Esophagus squamous epithelium (tissue), 5 donors: ENCODE measurements at regions not wholly inside any gene's neighbourhood (a gene's known extent, or its start where the extent isn't known, plus 50 kb on each side); places are given as distances from the start of the nearest gene placed in this dataset.

Experiments used
- DNase-seq: peaks from one replicate; lab custom pipeline; 2025; lab: John Stamatoyannopoulos, UW
- H3K27ac ChIP-seq, 4 donors: fragments of 200-600 bp; sonication (generic); one replicate each; pipeline ENCODE4 v1.5.1; 2016 to 2019; ENCODE audit warnings: mild to moderate bottlenecking in 1 of 4
- H3K27me3 ChIP-seq, 4 donors: fragments of 200-600 bp; sonication (generic); 1 replicate in 3 of 4; 2 replicates in 1 of 4; pipeline versions ENCODE4 v1.5.1 to v1.6.0; 2017 to 2021; ENCODE audit warnings: antibody characterized with exemption in 1 of 4
- H3K36me3 ChIP-seq, 3 donors: fragments of 200-600 bp; sonication (generic); one replicate each; pipeline ENCODE4 v1.5.1; 2016 to 2019
- H3K4me1 ChIP-seq, 3 donors: fragments of 200-600 bp; sonication (generic); one replicate each; pipeline ENCODE4 v1.5.1; 2017 to 2019
- H3K4me3 ChIP-seq, 4 donors: fragments of 200-600 bp; sonication (generic); 1 replicate in 3 of 4; 2 replicates in 1 of 4; pipeline ENCODE4 v1.5.1; 2016 to 2019; ENCODE audit warnings: mild to moderate bottlenecking in 2 of 4, moderate library complexity in 1 of 4
- H3K9me3 ChIP-seq, 3 donors: fragments of 200-600 bp; sonication (generic); one replicate each; pipeline ENCODE4 v1.5.1; 2016 to 2019
- CTCF ChIP-seq, 6 experiments: fragments of 450-650 bp in 4 of 6; fragments of 200-600 bp in 2 of 6; sonication (generic) in 2 of 6; IDR thresholded peaks; one replicate each; pipeline ENCODE4 v1.5.1; 2016 to 2019; ENCODE audit warnings: antibody characterized with exemption in 6 of 6, mild to moderate bottlenecking in 4 of 6, moderate library complexity in 4 of 6
- POLR2A ChIP-seq, 4 donors: fragments of 450-650 bp; IDR thresholded peaks; one replicate each; pipeline ENCODE4 v1.6.1; 2017; ENCODE audit warnings: antibody characterized with exemption in 4 of 4, mild to moderate bottlenecking in 4 of 4, moderate library complexity in 3 of 4
- WGBS, 2 donors: methylation state at CpG; one replicate each; pipeline ENCODE4 v1.1.5; 2018; 5-methylcytosine and 5-hydroxymethylcytosine counted together
- intact Hi-C: fragments of 100-400 bp; cut with DNase I; formaldehyde crosslinking; loops from one replicate; pipeline ENCODE4 v1.15.0; 2022
- donor health status: DM: yes; HTN: yes; CAD: no.

- Histone ChIP-seq H3K36me3 (no peaks in the 10 kb centered on the region), H3K27me3 (no peaks in the 10 kb centered on the region), H3K9me3 (no peaks in the 10 kb centered on the region), H3K4me1 (peaks cover 0 to 27% (median 0%) of the 10 kb centered on the region in 3 donors), H3K27ac (no peak overlapping the region), H3K4me3 (no peak overlapping the region)
- intact Hi-C loops: no loop called here
- no peak for DNase-seq
- WGBS, 2 donors: 50 to 57% methylated on average over 1 of the region's 1 CpG
- no peak for TF ChIP-seq CTCF (IDR thresholded peaks at IDR 0.05)
- no peak for TF ChIP-seq POLR2A (IDR thresholded peaks at IDR 0.05)
Measured at GRCh38 chr4:22216278-22216677, 267.7 kb upstream of the KCNIP4 start.

- TF ChIP-seq POLR2A (IDR thresholded peaks at IDR 0.05): no peak
- no peak for TF ChIP-seq CTCF (IDR thresholded peaks at IDR 0.05)
- no peaks in the 10 kb centered on the region for H3K27me3 ChIP-seq
- H3K4me1 ChIP-seq: peaks cover 0 to 27% (median 0%) of the 10 kb centered on the region in 3 donors
- H3K36me3 ChIP-seq: no peaks in the 10 kb centered on the region
- no peaks in the 10 kb centered on the region for H3K9me3 ChIP-seq
- DNase-seq: no peak
- intact Hi-C loops: no loop called here
- H3K27ac ChIP-seq: no peak overlapping the region
- H3K4me3 ChIP-seq: no peak overlapping the region
- WGBS, 2 donors: 16 to 26% methylated on average over 1 of the region's 1 CpG
Measured at GRCh38 chr4:22215084-22215483, 266.5 kb upstream of the KCNIP4 start.

GRCh38 chr4:22203711-22204011, 255.1 kb upstream of the KCNIP4 start:
- H3K27ac ChIP-seq: no peak overlapping the region
- H3K9me3 ChIP-seq: no peaks in the 10 kb centered on the region
- no peak for DNase-seq
- intact Hi-C loops: no loop called here
- H3K4me1 ChIP-seq: no peaks in the 10 kb centered on the region
- no peaks in the 10 kb centered on the region for H3K36me3 ChIP-seq
- TF ChIP-seq CTCF (IDR thresholded peaks at IDR 0.05) (no peak), POLR2A (IDR thresholded peaks at IDR 0.05) (no peak)
- no peak overlapping the region for H3K4me3 ChIP-seq
- H3K27me3 ChIP-seq: no peaks in the 10 kb centered on the region
- 21 to 53% methylated on average over 1 of the region's 1 CpG for WGBS, 2 donors

GRCh38 chr4:22202975-22203710, 254.6 kb upstream of the KCNIP4 start:
- Histone ChIP-seq H3K4me1 (no peaks in the 10 kb centered on the region), H3K9me3 (no peaks in the 10 kb centered on the region)

More at GRCh38 chr4:22202975-22203710, 254.6 kb upstream of the KCNIP4 start:
- no peak for DNase-seq
- 64 to 67% methylated on average over 6 of the region's 6 CpGs for WGBS, 2 donors
- no peak for TF ChIP-seq CTCF (IDR thresholded peaks at IDR 0.05)
- TF ChIP-seq POLR2A (IDR thresholded peaks at IDR 0.05): no peak
- Histone ChIP-seq H3K27ac (no peak overlapping the region), H3K27me3 (no peaks in the 10 kb centered on the region), H3K4me3 (no peak overlapping the region), H3K36me3 (no peaks in the 10 kb centered on the region)
- intact Hi-C loops: no loop called here
